ENCODE measurements at regions not wholly inside any gene's neighbourhood (a gene's known extent, or its start where the extent isn't known, plus 50 kb on each side); places are given as distances from the start of the nearest gene placed in this dataset.
"Not testable (repeated sequence)": the region's sequence is repeated elsewhere in the genome, so short reads cannot be mapped to it uniquely, and the experiment has no call there.

DNA sequence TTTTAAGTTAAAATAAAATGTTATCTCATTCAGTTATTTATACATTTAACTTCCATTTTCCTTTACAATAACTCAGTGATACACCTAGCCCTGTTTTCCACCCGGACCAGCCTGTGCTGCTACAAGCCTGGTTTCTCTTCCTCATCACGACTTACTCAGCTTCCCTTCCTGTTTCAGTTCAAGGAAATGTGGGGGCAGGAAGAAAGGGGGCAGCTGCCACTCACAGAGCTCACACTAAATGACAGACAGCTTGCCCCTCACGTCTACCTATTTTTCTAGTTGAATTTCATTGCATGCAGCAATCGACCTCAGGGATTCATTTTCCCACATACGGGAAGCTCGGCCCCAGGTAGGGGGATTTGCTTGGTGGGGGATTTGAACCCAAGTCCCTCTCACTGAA, 442.6 kb downstream of the TMEM121 start:
- not testable (repeated sequence) for H3K4me1 ChIP-seq (ENCODE audit: control insufficient read depth, insufficient read depth, low read length); H3K9me3 ChIP-seq (ENCODE audit: control insufficient read depth, low read length); H3K4me3 ChIP-seq (ENCODE audit: low read length)

DNA sequence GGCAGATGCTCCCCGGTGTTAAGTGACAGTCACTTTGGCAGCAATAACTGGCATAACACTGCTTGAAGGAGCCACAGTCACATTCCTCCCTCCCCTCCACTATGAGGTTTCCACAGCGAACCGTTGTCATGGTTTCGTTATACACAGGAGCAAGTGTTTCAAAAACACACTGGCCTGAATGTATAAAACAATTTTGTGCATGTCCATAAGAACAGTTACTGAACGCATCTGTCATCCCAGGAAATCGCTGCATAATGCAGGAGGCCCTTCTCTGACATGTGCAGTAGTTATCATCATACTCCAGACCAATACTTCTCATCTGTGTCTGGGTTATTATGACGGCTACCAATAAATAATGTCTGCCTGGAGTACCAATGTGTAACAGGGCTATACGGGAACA, 444.4 kb downstream of the TMEM121 start:
- not testable (repeated sequence) for DNase-seq (ENCODE audit: low read depth); H3K9ac ChIP-seq (ENCODE audit: low read length); H3K36me3 ChIP-seq (ENCODE audit: control insufficient read depth, insufficient read depth, low read length, severe bottlenecking); H3K4me1 ChIP-seq (ENCODE audit: control insufficient read depth, insufficient read depth, low read length); H3K9me3 ChIP-seq (ENCODE audit: control insufficient read depth, low read length); H3K4me3 ChIP-seq (ENCODE audit: low read length); H3K27me3 ChIP-seq (replicated peaks; ENCODE audit: control insufficient read depth, insufficient read depth, low read length)

More for the DNA sequence above, 442.6 kb downstream of the TMEM121 start:
- not testable (repeated sequence) for H3K27me3 ChIP-seq (replicated peaks; ENCODE audit: control insufficient read depth, insufficient read depth, low read length); DNase-seq (ENCODE audit: low read depth); H3K36me3 ChIP-seq (ENCODE audit: control insufficient read depth, insufficient read depth, low read length, severe bottlenecking); H3K9ac ChIP-seq (ENCODE audit: low read length)

DNA sequence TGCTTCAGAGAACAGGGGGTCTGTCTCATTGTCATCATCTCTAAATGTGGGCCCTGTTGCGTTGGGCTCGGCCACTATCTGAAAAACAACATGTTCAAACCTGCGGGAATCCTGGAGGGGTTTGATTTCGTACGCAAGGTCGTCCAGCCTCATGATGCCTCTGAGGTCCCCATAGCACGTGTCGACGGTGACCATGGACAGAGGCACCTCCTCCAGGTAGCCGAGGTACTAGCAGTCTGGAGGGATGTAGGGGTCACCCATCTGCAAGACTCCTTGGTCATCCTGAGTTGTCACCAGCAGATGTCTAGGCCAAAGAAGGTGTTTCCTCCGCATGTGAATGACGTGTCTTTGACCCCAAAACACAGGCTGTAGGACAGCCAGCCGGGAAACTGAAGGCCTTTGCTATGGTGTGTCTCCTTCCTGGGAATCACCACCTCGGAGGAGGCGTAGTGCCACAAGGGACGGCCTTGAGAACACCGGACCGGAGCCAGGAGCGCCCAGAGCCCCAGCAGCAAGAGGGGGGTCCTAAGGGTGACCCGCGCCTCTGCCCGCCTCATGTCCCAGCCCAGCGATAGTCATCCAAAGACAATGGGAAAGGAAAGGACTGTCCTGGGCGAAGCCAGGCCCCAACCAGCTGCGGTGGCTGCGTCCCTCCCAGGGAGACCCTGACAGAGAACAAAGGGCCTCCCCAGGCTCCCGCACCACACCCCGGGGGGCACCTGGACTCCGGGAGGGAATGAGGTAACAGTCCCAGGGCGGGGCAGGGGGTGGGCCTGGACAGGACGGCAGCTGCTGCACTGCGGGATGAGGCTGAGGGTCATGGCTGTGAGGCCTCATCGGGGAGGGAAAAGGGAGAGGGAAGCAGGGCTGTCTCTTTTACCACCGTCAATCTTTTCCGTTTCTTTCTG, 445.5 kb downstream of the TMEM121 start:
- H3K27me3 ChIP-seq (replicated peaks; ENCODE audit: control insufficient read depth, insufficient read depth, low read length), result no peaks in the 10 kb centered on the region
- H3K9me3 ChIP-seq (ENCODE audit: control insufficient read depth, low read length), result no peaks in the 10 kb centered on the region
- DNase-seq (ENCODE audit: low read depth), result no peak
- H3K9ac ChIP-seq (ENCODE audit: low read length), result no peak overlapping the region
- H3K4me3 ChIP-seq (ENCODE audit: low read length), result no peak overlapping the region
- H3K4me1 ChIP-seq (ENCODE audit: control insufficient read depth, insufficient read depth, low read length), result no peaks in the 10 kb centered on the region
- no peaks in the 10 kb centered on the region for H3K36me3 ChIP-seq (ENCODE audit: control insufficient read depth, insufficient read depth, low read length, severe bottlenecking)

DNA sequence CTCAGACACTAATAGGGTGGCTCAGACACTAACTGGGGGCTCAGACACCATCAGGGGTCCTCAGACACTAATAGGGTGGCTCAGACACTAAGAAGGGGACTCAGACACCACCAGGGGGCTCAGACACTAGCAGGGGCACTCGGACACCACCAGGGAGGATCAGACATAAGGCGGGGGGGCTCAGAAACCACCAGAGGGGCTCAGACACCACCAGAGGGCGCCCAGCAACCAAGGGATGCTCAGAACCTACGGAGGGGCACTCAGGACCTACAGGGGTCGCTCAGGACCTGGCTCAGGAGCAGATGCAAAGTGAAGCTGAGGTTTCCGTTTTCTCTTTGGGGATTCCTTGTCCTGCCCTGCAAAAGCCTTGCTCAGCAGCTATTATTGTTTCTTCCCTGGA, 448.5 kb downstream of the TMEM121 start:
- Histone ChIP-seq H3K36me3 (ENCODE audit: control insufficient read depth, insufficient read depth, low read length, severe bottlenecking) (no peaks in the 10 kb centered on the region), H3K4me3 (ENCODE audit: low read length) (no peak overlapping the region), H3K27me3 (replicated peaks; ENCODE audit: control insufficient read depth, insufficient read depth, low read length) (no peaks in the 10 kb centered on the region), H3K9ac (ENCODE audit: low read length) (no peak overlapping the region), H3K9me3 (ENCODE audit: control insufficient read depth, low read length) (no peaks in the 10 kb centered on the region), H3K4me1 (ENCODE audit: control insufficient read depth, insufficient read depth, low read length) (no peaks in the 10 kb centered on the region)
- no peak for DNase-seq (ENCODE audit: low read depth)

DNA sequence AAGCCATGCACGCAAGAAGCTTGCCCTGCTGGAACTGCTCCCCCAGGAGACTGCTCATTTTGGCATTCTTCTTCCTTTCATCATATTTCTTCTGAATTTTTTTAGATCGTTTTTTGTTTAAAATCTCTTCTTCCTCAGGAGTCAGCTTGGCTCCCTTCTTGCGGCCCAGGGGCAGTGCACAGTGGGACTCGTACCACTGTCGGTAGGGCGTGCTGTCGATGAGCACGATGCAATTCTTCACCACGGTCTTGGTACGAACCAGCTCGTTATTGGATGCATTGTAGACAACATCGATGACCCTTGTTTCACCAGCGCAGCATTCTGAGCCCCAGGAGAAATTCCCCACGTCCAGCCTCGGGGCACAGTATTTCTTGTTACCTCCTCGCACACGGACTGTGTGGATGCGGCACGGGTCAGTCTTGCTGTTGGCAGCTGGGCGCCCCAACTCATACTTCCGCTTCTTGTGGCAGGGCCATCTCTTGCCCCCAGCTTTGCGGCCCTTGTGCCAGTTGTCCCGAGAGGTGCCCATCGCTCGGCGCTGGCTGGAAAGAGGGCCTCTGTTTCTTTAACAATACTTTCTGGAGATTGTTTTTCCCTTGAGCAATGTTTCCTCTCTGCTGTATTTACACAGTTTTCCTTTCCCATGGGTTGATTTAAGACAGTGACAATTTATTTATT, 452.4 kb downstream of the TMEM121 start:
- Histone ChIP-seq H3K27me3 (replicated peaks; ENCODE audit: control insufficient read depth, insufficient read depth, low read length) (no peaks in the 10 kb centered on the region), H3K4me3 (ENCODE audit: low read length) (no peak overlapping the region), H3K36me3 (ENCODE audit: control insufficient read depth, insufficient read depth, low read length, severe bottlenecking) (no peaks in the 10 kb centered on the region), H3K9me3 (ENCODE audit: control insufficient read depth, low read length) (no peaks in the 10 kb centered on the region), H3K4me1 (ENCODE audit: control insufficient read depth, insufficient read depth, low read length) (no peaks in the 10 kb centered on the region), H3K9ac (ENCODE audit: low read length) (no peak overlapping the region)
- no peak for DNase-seq (ENCODE audit: low read depth)

DNA sequence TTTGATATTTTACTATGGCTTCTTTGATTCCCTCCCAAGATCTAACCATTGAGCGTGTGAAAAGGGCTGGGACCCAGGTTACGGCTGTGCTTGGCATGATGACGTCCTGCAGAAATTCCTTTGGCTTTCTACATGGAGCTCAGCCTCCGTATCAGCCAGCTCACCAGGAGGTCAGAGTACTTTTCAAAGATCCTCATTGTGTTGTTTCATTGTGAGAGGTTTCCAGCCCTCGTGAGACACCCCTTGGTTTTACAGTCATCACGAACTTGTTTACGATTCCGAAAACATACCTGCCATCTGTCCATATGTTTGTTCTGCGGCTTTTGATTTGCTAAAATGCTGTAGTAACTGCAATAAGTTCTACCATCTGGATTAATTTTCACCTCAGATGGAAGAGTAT, 453.1 kb downstream of the TMEM121 start:
- H3K4me3 ChIP-seq (ENCODE audit: low read length), result no peak overlapping the region
- H3K9ac ChIP-seq (ENCODE audit: low read length), result no peak overlapping the region
- H3K36me3 ChIP-seq (ENCODE audit: control insufficient read depth, insufficient read depth, low read length, severe bottlenecking), result no peaks in the 10 kb centered on the region
- no peaks in the 10 kb centered on the region for H3K27me3 ChIP-seq (replicated peaks; ENCODE audit: control insufficient read depth, insufficient read depth, low read length)
- H3K4me1 ChIP-seq (ENCODE audit: control insufficient read depth, insufficient read depth, low read length), result no peaks in the 10 kb centered on the region
- H3K9me3 ChIP-seq (ENCODE audit: control insufficient read depth, low read length), result no peaks in the 10 kb centered on the region
- DNase-seq (ENCODE audit: low read depth), result no peak

DNA sequence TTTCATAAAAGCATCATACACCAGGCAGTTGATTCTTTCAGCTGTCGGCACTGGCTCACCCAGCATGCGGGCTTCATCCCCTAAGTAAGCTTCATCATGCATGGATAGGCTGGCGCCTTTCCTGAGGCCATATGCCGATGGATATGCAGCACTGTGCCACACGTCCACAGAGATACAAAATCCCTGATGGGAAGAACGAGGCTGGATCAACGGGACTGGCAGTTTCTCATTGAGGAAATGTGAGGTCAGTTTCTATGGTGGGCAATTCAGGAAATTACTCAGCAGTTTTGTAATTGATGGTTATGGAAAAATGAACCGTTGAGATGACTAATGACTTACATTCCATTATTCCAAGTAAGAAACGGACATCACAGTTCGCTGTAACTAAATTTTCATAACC, 453.8 kb downstream of the TMEM121 start:
- no peak overlapping the region for H3K4me3 ChIP-seq (ENCODE audit: low read length)
- H3K27me3 ChIP-seq (replicated peaks; ENCODE audit: control insufficient read depth, insufficient read depth, low read length), result no peaks in the 10 kb centered on the region
- no peak for DNase-seq (ENCODE audit: low read depth)
- no peaks in the 10 kb centered on the region for H3K9me3 ChIP-seq (ENCODE audit: control insufficient read depth, low read length)
- no peak overlapping the region for H3K9ac ChIP-seq (ENCODE audit: low read length)
- no peaks in the 10 kb centered on the region for H3K36me3 ChIP-seq (ENCODE audit: control insufficient read depth, insufficient read depth, low read length, severe bottlenecking)
- H3K4me1 ChIP-seq (ENCODE audit: control insufficient read depth, insufficient read depth, low read length), result no peaks in the 10 kb centered on the region

DNA sequence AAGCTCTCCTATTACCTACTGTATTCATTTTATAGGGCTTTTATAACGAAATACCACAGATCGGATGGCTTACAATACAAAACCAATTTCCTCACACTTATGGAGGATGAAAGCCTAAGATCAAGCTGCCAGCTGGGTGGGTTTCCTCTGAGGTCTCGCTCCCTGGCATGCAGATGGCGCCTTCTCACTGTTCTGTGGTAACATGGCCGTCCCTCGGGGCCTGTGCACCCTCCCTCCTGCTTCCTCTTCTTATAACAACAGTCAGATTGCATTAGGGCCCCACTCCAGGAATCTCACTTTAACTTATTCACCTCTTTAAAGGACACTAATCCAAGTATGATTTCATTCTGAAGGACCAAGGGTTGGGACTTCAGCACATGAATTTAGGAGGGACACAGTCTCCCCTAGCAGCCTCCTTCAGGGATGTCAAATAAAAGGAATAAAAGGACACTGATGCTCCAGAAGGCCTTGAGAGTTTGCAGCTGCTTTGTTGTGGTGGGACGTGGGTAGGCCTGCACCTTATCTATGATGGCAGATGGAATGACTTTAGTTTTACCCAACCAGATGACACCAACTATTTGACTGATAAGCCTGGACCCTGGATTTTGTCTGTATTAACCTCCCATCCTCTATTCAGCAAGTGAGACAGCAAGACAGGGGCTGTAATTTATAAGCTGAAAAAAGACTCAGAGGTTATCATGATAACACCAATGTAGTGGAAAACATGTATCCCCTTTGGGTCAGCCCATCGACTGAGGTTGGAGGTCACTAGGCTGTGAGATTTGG, 455.3 kb downstream of the TMEM121 start:
- not testable (repeated sequence) for H3K36me3 ChIP-seq (ENCODE audit: control insufficient read depth, insufficient read depth, low read length, severe bottlenecking); H3K4me1 ChIP-seq (ENCODE audit: control insufficient read depth, insufficient read depth, low read length); DNase-seq (ENCODE audit: low read depth); H3K9ac ChIP-seq (ENCODE audit: low read length); H3K9me3 ChIP-seq (ENCODE audit: control insufficient read depth, low read length); H3K27me3 ChIP-seq (replicated peaks; ENCODE audit: control insufficient read depth, insufficient read depth, low read length); H3K4me3 ChIP-seq (ENCODE audit: low read length)

DNA sequence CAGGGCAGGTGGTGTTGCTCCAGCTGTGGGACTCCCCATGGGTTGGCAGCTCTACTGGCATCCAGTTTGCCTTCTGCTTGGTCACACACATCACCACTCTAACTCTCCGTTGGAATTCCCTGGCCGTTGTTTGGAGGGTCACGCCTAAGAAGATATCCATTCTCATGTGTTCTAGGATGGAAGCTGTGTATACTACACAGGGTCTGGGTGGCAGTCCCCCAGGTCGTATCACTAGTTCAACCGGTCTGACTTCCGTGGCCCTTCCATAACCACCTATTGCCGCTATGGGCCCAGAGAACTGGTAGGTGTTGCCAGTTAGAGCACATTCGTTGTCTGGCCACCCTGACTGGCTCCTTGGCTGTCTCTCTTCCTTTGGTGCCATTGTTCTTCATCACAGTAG, 456.3 kb downstream of the TMEM121 start:
- Histone ChIP-seq H3K4me3 (ENCODE audit: low read length) (no peak overlapping the region), H3K9me3 (ENCODE audit: control insufficient read depth, low read length) (no peaks in the 10 kb centered on the region), H3K36me3 (ENCODE audit: control insufficient read depth, insufficient read depth, low read length, severe bottlenecking) (no peaks in the 10 kb centered on the region), H3K4me1 (ENCODE audit: control insufficient read depth, insufficient read depth, low read length) (no peaks in the 10 kb centered on the region), H3K27me3 (replicated peaks; ENCODE audit: control insufficient read depth, insufficient read depth, low read length) (no peaks in the 10 kb centered on the region), H3K9ac (ENCODE audit: low read length) (no peak overlapping the region)
- DNase-seq (ENCODE audit: low read depth), result no peak

DNA sequence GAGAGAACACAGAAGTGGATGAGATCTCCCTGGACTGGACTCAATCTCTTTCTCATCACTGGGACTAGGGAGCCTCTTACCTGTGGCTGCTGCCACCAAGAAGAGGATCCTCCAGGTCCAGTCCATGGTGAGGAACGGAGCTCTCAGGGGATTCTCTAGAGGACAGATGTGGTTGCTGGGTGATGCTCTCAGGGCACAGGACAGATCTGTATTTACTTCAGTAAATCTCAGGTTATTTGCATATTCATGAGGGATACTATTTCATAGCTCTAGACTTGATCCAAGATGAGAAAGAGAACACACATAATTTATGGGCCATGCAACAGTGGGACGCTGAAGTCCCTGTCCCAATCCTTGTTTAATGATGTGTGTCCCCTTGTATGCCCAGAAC, 460.5 kb downstream of the TMEM121 start:
- Histone ChIP-seq H3K9ac (ENCODE audit: low read length) (no peak overlapping the region), H3K36me3 (ENCODE audit: control insufficient read depth, insufficient read depth, low read length, severe bottlenecking) (no peaks in the 10 kb centered on the region), H3K4me1 (ENCODE audit: control insufficient read depth, insufficient read depth, low read length) (no peaks in the 10 kb centered on the region), H3K9me3 (ENCODE audit: control insufficient read depth, low read length) (no peaks in the 10 kb centered on the region), H3K4me3 (ENCODE audit: low read length) (no peak overlapping the region), H3K27me3 (replicated peaks; ENCODE audit: control insufficient read depth, insufficient read depth, low read length) (peaks cover 3% of the 10 kb centered on the region)
- DNase-seq (ENCODE audit: low read depth), result no peak

DNA sequence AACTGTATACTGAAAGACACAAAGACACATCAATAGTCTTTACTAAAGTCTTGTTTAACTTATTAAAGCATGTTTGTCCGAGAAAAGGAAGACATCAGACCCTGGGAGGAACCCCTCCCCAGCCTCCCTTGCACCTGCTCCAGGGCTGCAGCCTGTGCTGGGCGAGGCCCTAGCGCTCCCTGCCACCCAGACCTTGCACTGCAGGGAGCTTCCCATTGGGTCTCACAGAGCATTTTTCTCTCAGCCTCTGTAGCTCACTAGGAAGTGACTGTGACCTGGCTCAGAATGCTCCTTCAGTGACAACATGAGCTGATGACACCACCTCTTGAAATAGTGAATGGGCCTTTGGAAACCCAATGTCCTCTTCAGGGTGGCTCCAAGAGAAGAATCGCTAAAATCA, 461.2 kb downstream of the TMEM121 start:
- no peak overlapping the region for H3K4me3 ChIP-seq (ENCODE audit: low read length)
- DNase-seq (ENCODE audit: low read depth), result no peak

More for the DNA sequence above, 461.2 kb downstream of the TMEM121 start:
- H3K9ac ChIP-seq (ENCODE audit: low read length), result no peak overlapping the region
- H3K27me3 ChIP-seq (replicated peaks; ENCODE audit: control insufficient read depth, insufficient read depth, low read length), result peaks cover 3% of the 10 kb centered on the region
- no peaks in the 10 kb centered on the region for H3K9me3 ChIP-seq (ENCODE audit: control insufficient read depth, low read length)
- H3K4me1 ChIP-seq (ENCODE audit: control insufficient read depth, insufficient read depth, low read length), result no peaks in the 10 kb centered on the region
- H3K36me3 ChIP-seq (ENCODE audit: control insufficient read depth, insufficient read depth, low read length, severe bottlenecking), result no peaks in the 10 kb centered on the region
